CD4-positive, alpha-beta T cell (primary cell): ENCODE measurements at regions not wholly inside any gene's neighbourhood (a gene's known extent, or its start where the extent isn't known, plus 50 kb on each side); places are given as distances from the start of the nearest gene placed in this dataset.
"Not testable (repeated sequence)": the region's sequence is repeated elsewhere in the genome, so short reads cannot be mapped to it uniquely, and the experiment has no call there.

Experiments
- ATAC-seq: fragments of 200-7000 bp; cut with Tn5 transposase; one replicate; pipeline ENCODE4 v1.10.0; 2022; ENCODE audit warnings: mild to moderate bottlenecking; ENCODE audit not compliant: poor library complexity
- CTCF ChIA-PET: fragments of 350-600 bp; sonication (Branson Sonifier 250); formaldehyde crosslinking; loops from one replicate; lab custom pipeline; 2021; ENCODE audit warnings: antibody characterized with exemption, inconsistent platforms; lab: Charles Lee
- POLR2A ChIA-PET: fragments of 350-600 bp; sonication (Branson Sonifier 250); formaldehyde crosslinking; loops from one replicate; lab custom pipeline; 2021; ENCODE audit warnings: antibody characterized with exemption, inconsistent platforms; lab: Charles Lee
- DNase-seq, 14 experiments: peaks; one replicate each; pipeline ENCODE4 v3.0.0-alpha.2; 2013 to 2020; ENCODE audit warnings: mixed read lengths in 2 of 14
- H3K27ac ChIP-seq, 2 donors: one replicate each; pipeline versions ENCODE4 v1.5.1 to v1.7.0; 2013; ENCODE audit warnings: low read length in 2 of 2, low read depth in 1 of 2, mild to moderate bottlenecking in 1 of 2
- H3K27me3 ChIP-seq, 2 experiments: 1 replicate in 1 of 2; 2 replicates in 1 of 2; pipeline versions ENCODE4 v1.6.1 to v1.7.0; 2013; ENCODE audit warnings: low read length in 2 of 2, control low read depth in 1 of 2, mild to moderate bottlenecking in 1 of 2, moderate library complexity in 1 of 2; ENCODE audit not compliant: insufficient read depth in 2 of 2, control insufficient read depth in 1 of 2
- H3K36me3 ChIP-seq: one replicate; pipeline ENCODE4 v1.6.1; 2013; ENCODE audit warnings: low read length, control low read depth; ENCODE audit not compliant: insufficient read depth
- H3K4me1 ChIP-seq: one replicate; pipeline ENCODE4 v1.6.1; 2013; ENCODE audit warnings: low read length, control low read depth; ENCODE audit not compliant: insufficient read depth
- H3K4me3 ChIP-seq: one replicate; pipeline ENCODE4 v1.5.1; 2013; ENCODE audit warnings: mild to moderate bottlenecking, low read length, moderate library complexity
- H3K9me3 ChIP-seq, 2 experiments: 1 replicate in 1 of 2; 2 replicates in 1 of 2; pipeline versions ENCODE4 v1.6.1 to v1.7.0; 2013; ENCODE audit warnings: low read length in 2 of 2, mild to moderate bottlenecking in 2 of 2, control low read depth in 1 of 2, moderate library complexity in 1 of 2; ENCODE audit not compliant: control insufficient read depth in 1 of 2, insufficient read depth in 1 of 2
- H3K27ac Mint-ChIP-seq: one replicate; pipeline ENCODE4 v1.8.0; 2020; ENCODE audit warnings: mixed read lengths
- H3K27me3 Mint-ChIP-seq: one replicate; pipeline ENCODE4 v1.8.0; 2021; ENCODE audit warnings: mixed read lengths
- H3K36me3 Mint-ChIP-seq: one replicate; pipeline ENCODE4 v1.8.0; 2021; ENCODE audit warnings: low read depth, mixed read lengths
- H3K4me1 Mint-ChIP-seq: one replicate; pipeline ENCODE4 v1.8.0; 2021; ENCODE audit warnings: low read depth, mixed read lengths
- H3K4me3 Mint-ChIP-seq: one replicate; pipeline ENCODE4 v1.8.0; 2020; ENCODE audit warnings: mild to moderate bottlenecking, mixed read lengths
- H3K9me3 Mint-ChIP-seq: one replicate; pipeline ENCODE4 v1.8.0; 2020; ENCODE audit warnings: mixed read lengths
- intact Hi-C, 2 experiments: fragments of 100-400 bp; cut with DNase I in 1 of 2; cut with micrococcal nuclease in 1 of 2; formaldehyde crosslinking; loops; one replicate each; pipeline versions ENCODE4 v1.15.1 to v1.9.0; 2023 to 2025; cut with DNase I, micrococcal nuclease
- TF ChIP-seq, protein P1 (sequence below): fragments of 200-600 bp; IDR thresholded peaks from one replicate; pipeline ENCODE4 v1.8.0; 2022; ENCODE audit warnings: antibody characterized with exemption, mild to moderate bottlenecking

DNA sequence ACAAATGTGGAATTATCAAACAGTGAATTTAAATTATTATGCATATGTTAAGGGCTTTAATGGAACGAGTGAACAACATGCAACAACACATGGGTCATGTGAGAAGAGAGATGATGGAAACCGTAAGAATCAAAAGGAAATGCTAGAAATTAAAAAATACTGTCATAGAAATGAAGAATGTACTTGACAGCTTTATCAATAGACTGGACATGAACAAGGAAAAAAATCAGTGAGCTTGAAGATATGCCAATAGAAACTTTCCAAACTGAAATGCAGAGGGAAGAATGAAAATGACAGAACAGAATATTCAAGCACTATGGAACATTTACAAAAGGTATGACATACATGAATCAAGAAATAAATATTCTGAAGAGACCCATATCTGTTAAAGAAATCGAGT is 117.7 kb upstream of the KCNJ3 start:
- H3K27me3 ChIP-seq = no peaks in the 10 kb centered on the region
- no peaks in the 10 kb centered on the region for H3K36me3 Mint-ChIP-seq
- intact Hi-C loops = no loop called here
- H3K4me1 ChIP-seq = no peaks in the 10 kb centered on the region
- ChIA-PET CTCF (no interaction called here), POLR2A (no interaction called here)
- peaks cover 8% of the 10 kb centered on the region for H3K9me3 Mint-ChIP-seq
- no peaks in the 10 kb centered on the region for H3K36me3 ChIP-seq
- H3K27ac Mint-ChIP-seq = no peak overlapping the region
- H3K27ac ChIP-seq = no peak overlapping the region
- DNase-seq (no peak), ATAC-seq (no peak)
- no peaks in the 10 kb centered on the region for H3K4me1 Mint-ChIP-seq
- TF ChIP-seq, protein P1, sequence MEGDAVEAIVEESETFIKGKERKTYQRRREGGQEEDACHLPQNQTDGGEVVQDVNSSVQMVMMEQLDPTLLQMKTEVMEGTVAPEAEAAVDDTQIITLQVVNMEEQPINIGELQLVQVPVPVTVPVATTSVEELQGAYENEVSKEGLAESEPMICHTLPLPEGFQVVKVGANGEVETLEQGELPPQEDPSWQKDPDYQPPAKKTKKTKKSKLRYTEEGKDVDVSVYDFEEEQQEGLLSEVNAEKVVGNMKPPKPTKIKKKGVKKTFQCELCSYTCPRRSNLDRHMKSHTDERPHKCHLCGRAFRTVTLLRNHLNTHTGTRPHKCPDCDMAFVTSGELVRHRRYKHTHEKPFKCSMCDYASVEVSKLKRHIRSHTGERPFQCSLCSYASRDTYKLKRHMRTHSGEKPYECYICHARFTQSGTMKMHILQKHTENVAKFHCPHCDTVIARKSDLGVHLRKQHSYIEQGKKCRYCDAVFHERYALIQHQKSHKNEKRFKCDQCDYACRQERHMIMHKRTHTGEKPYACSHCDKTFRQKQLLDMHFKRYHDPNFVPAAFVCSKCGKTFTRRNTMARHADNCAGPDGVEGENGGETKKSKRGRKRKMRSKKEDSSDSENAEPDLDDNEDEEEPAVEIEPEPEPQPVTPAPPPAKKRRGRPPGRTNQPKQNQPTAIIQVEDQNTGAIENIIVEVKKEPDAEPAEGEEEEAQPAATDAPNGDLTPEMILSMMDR = no peak
- peaks cover 0 to 15% of the 10 kb centered on the region in 2 experiments for H3K9me3 ChIP-seq
- no peak overlapping the region for H3K4me3 Mint-ChIP-seq
- H3K27me3 Mint-ChIP-seq = no peaks in the 10 kb centered on the region
- H3K4me3 ChIP-seq = no peak overlapping the region

DNA sequence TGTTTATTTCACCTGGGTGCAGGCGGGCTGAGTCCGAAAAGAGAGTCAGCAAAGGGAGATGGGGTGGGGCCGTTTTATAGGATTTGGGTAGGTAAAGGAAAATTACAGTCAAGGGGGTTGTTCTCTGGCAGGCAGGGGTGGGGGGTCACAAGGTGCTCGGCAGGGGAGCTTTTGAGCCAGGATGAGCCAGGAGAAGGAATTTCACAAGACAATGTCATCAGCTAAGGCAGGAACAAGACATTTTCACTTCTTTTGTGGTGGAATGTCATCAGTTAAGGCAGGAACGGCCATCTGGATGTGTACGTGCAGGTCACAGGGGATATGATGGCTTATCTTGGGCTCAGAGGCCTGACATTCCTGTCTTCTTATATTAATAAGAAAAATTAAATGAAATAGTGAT is 115.8 kb upstream of the KCNJ3 start:
- POLR2A ChIA-PET, H3K9me3 Mint-ChIP-seq, H3K27ac ChIP-seq, CTCF ChIA-PET, H3K4me1 ChIP-seq, H3K4me1 Mint-ChIP-seq, ATAC-seq, H3K9me3 ChIP-seq, H3K27ac Mint-ChIP-seq, H3K36me3 ChIP-seq, intact Hi-C loops, H3K27me3 Mint-ChIP-seq, DNase-seq, H3K4me3 ChIP-seq, H3K36me3 Mint-ChIP-seq, H3K27me3 ChIP-seq, H3K4me3 Mint-ChIP-seq: not testable (repeated sequence)

DNA sequence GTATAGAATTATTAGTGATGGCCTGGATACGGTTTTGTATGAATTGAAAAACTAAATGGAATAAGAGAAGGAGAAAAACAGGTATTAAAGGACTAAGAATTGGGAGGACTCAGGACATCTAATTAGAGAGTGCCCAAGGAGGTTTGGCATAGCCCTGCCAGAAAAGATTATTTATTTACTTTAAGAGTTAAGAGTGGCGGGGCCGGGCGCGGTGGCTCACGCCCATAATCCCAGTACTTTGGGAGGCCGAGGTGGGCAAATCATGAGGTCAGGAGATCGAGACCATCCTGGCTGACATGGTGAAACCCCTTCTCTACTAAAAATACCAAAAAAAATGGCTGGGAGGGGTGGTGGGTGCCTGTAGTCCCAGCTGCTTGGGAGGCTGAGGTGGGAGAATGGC is 115.2 kb upstream of the KCNJ3 start:
- H3K27ac ChIP-seq, POLR2A ChIA-PET, intact Hi-C loops, ATAC-seq, H3K27me3 Mint-ChIP-seq, H3K27ac Mint-ChIP-seq, CTCF ChIA-PET, H3K9me3 ChIP-seq, DNase-seq, H3K4me3 ChIP-seq, H3K27me3 ChIP-seq, H3K9me3 Mint-ChIP-seq, H3K36me3 Mint-ChIP-seq, H3K36me3 ChIP-seq, H3K4me1 Mint-ChIP-seq, H3K4me1 ChIP-seq, H3K4me3 Mint-ChIP-seq: not testable (repeated sequence)

DNA sequence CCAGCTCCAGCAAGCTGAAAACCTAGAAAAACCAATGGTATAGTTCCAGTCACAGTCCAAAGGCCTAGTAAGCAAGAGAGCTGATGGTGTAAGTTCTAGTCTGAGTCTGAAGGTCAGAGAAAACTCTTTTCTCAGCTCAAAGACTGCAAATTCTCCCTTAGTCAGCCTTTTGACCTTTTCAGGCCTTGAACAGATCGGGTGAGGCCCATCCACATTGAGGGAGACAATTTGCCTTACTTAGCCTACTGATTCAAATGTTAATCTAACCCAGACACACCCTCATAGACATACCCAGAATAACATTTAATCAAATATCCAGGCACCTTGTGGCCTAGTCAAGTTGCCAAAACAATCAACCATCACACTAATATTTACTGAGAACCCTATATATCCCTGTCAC is 110.8 kb upstream of the KCNJ3 start:
- intact Hi-C loops = no loop called here
- Histone ChIP-seq H3K27ac (no peak overlapping the region), H3K36me3 (no peaks in the 10 kb centered on the region), H3K4me1 (no peaks in the 10 kb centered on the region), H3K27me3 (no peaks in the 10 kb centered on the region), H3K4me3 (no peak overlapping the region), H3K9me3 (peaks cover 0 to 4% of the 10 kb centered on the region in 2 experiments)
- Mint-ChIP-seq H3K9me3 (no peaks in the 10 kb centered on the region), H3K27me3 (no peaks in the 10 kb centered on the region), H3K4me1 (no peaks in the 10 kb centered on the region), H3K4me3 (no peak overlapping the region), H3K27ac (no peak overlapping the region), H3K36me3 (no peaks in the 10 kb centered on the region)
- ChIA-PET POLR2A (no interaction called here), CTCF (no interaction called here)
- TF ChIP-seq, protein P1 = no peak
- ATAC-seq (no peak), DNase-seq (no peak)
